ENCODE measurements at regions not wholly inside any gene's neighbourhood (a gene's known extent, or its start where the extent isn't known, plus 50 kb on each side); places are given as distances from the start of the nearest gene placed in this dataset.
"Not testable (repeated sequence)": the region's sequence is repeated elsewhere in the genome, so short reads cannot be mapped to it uniquely, and the experiment has no call there.

DNA sequence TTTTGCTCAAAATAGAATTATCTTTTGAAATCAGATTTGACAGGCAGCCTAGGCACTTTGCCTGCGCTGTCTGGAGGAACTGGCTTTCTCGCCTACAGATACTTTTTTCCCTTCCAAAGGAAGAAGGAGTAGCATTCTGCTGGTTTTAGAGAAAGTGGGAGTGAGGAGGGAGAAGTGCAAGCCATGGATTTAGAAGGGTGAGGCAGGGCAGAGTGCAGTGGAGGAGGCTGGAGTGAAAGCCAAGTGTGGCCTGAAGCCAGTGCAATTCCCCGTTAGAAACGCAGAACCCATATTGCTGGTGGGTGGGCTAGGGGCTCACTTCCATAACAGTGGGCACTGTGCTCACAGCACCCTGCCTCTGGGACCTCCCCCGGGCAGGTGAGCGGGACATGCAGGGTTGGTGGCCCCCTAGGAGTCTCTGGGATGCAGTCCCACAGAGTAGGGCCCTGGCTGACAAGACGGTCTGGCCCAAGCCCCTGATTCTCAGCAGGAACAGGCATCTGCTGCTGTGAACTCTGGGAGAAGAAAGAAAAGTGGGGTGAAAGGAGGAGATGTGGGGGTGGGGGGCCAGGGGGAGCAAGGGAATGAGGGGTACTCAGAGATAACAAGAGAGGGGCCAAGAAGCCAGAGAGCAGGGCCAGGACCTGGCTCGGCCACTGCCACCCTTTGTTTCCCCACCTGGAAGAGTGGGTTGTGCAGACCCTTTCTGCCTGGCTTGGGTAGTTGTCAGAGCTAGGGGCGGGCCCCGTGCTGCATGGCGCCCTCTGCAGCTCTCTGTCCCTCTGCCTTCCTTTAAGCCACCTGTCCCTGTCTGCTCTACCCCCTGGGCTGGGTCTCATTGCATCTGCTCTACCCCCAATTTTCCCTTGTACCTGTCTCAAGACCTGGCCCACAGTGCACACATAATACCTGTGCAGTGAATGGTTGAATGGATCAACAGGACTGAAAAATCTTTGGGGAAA, 273.5 kb upstream of the HS6ST1 start:
- H3K4me1 Mint-ChIP-seq = no peaks in the 10 kb centered on the region
- no peak for DNase-seq
- H3K36me3 Mint-ChIP-seq = no peaks in the 10 kb centered on the region
- no peak overlapping the region for H3K4me3 Mint-ChIP-seq
- H3K9me3 Mint-ChIP-seq = no peaks in the 10 kb centered on the region
- H3K27me3 Mint-ChIP-seq = no peaks in the 10 kb centered on the region
- H3K27ac Mint-ChIP-seq = no peak overlapping the region

DNA sequence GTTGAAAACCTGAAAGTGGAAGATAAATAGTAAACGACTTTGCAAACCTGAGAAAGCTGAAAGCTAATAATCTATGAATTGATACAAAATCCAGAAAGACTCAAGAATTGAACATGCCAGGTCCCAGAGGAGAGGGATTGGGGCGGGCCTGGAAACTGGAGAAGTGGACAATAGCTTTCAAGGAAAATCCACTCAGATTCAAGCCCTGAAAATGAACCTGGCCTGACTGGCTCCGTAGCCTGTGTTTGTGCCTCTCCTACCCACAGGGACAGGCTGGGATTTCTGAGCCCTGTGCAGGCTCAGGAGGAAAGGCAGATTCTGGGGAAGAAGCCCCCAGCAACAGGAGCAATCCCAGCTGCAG, 274.8 kb upstream of the HS6ST1 start:
- DNase-seq = no peak
- Mint-ChIP-seq H3K27ac (no peak overlapping the region), H3K36me3 (no peaks in the 10 kb centered on the region), H3K27me3 (no peaks in the 10 kb centered on the region), H3K9me3 (no peaks in the 10 kb centered on the region), H3K4me1 (no peaks in the 10 kb centered on the region), H3K4me3 (no peak overlapping the region)

DNA sequence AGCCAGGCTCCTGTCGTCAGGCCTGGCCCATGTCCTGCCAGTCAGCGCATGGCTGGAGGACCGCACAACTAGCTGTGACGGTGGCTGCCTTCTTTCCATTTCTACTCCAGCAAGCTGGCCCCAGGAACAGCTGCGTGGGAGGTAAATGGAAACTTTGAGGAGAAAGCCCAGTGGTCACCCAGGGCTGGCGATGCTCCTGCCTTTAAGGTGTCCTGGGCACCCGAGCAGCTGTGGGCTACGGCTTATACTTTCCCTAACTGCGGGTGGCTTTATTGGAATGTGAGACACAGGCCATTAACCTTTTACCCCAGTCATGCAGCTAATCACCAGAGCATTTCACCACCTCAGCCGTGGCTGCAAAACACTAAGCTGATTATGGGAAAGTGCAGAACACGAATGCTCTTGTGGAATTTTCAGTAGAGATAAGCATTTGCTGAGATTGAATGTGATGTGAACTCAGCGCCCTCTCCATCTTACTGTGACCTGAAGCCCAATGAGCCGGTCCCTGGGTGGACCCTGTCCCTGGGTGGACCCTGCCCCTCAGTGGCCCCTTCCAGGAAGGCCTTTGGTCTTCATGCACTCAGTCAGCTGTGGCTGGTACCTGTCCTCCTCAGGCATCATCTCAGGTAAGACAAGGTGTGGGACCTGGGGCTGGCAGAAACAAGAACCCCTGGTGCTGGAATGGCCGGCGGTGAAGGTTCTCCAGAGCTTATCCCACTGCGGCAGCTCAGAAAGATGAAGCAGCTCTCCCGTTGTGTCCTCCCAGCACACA, 275.4 kb upstream of the HS6ST1 start:
- H3K27ac Mint-ChIP-seq = no peak overlapping the region
- no peak for DNase-seq
- H3K9me3 Mint-ChIP-seq = no peaks in the 10 kb centered on the region
- no peaks in the 10 kb centered on the region for H3K27me3 Mint-ChIP-seq
- H3K4me3 Mint-ChIP-seq = no peak overlapping the region
- H3K36me3 Mint-ChIP-seq = no peaks in the 10 kb centered on the region
- no peaks in the 10 kb centered on the region for H3K4me1 Mint-ChIP-seq

DNA sequence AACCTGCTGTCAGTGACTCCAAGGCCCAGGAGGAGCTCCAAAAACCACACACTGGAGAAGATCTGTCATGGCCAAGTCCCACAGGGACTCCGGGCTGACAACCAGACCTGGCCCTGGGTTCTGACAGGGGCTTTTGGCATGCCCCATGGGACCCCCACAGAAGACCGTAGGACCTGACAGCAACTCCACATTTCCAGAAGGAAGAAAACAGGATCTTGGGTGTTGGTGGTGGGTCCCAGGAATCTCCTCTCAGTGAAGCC, 275.9 kb upstream of the HS6ST1 start:
- H3K36me3 Mint-ChIP-seq = no peaks in the 10 kb centered on the region
- H3K9me3 Mint-ChIP-seq = no peaks in the 10 kb centered on the region
- no peaks in the 10 kb centered on the region for H3K4me1 Mint-ChIP-seq
- no peaks in the 10 kb centered on the region for H3K27me3 Mint-ChIP-seq
- no peak overlapping the region for H3K27ac Mint-ChIP-seq
- DNase-seq = no peak
- no peak overlapping the region for H3K4me3 Mint-ChIP-seq

DNA sequence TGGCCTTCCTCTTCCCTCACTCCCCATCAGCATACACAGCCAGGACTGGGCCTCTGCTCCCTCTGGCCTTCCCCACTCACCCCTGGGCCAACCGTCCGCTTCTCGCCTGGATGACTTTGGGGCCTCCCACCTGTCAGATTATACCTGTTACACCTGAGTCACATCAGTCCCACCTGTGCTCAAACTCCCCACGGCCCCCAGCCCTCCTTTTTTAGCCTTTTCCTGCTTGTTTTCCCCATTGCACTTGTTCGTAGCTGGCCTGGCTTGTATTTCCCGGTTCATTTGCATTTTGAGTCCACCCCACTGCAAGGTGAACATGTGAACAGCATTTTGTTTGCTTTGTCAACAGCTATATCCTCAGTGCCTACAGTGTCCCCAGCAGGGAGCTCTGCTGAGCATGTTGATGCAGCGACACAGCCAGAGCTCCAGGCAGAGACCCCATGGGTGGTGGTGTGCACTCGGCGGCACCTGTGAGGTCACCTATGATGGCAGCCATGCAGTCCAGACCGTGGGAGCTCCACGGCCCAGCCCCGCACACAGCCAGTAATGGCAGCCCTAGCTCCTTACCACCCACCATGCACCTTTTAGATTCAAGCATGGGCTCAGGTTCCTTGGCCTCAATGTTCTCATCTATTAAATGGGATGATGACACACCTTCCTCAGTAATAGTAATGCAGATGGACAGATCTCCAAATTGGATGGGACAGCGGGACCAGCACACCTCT, 276.4 kb upstream of the HS6ST1 start:
- H3K4me3 Mint-ChIP-seq = no peak overlapping the region

DNA sequence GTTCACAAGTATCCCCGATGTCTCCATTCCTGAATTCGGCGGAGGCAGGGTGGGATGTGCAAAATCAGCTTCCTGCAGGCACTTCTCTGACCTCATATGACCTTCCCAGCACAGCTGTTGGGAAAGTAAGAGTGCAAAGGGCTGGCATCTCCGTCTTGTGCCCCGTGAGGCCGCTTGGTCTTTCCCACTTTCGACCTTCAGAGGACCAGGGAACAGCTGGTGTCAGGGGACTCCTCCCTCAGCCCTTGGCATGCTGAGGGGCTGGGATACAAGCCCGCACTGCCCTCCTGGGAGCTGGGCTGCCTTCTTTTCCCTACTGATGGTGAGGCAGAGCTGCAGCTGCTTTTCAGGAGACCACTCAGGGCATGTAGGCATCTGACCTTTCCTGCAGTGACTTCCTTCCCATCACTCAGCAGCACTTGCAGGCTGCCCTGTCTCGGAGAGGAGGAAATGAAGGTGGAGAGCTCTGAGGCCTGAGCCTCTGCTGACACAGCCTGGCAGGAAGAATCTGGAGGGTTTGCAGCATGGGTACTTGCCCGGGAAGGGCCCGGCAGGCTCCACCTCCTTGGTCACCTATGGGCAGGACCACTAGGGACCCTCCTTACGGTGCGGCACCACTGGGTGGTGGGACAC, 277.2 kb upstream of the HS6ST1 start:
- no peaks in the 10 kb centered on the region for H3K9me3 Mint-ChIP-seq
- H3K4me3 Mint-ChIP-seq = no peak overlapping the region
- H3K27me3 Mint-ChIP-seq = no peaks in the 10 kb centered on the region
- H3K27ac Mint-ChIP-seq = no peak overlapping the region
- DNase-seq = no peak
- no peaks in the 10 kb centered on the region for H3K36me3 Mint-ChIP-seq
- no peaks in the 10 kb centered on the region for H3K4me1 Mint-ChIP-seq

More for the DNA sequence above, 276.4 kb upstream of the HS6ST1 start:
- no peaks in the 10 kb centered on the region for H3K36me3 Mint-ChIP-seq
- H3K27ac Mint-ChIP-seq = no peak overlapping the region
- H3K4me1 Mint-ChIP-seq = no peaks in the 10 kb centered on the region
- DNase-seq = no peak
- no peaks in the 10 kb centered on the region for H3K9me3 Mint-ChIP-seq
- no peaks in the 10 kb centered on the region for H3K27me3 Mint-ChIP-seq

DNA sequence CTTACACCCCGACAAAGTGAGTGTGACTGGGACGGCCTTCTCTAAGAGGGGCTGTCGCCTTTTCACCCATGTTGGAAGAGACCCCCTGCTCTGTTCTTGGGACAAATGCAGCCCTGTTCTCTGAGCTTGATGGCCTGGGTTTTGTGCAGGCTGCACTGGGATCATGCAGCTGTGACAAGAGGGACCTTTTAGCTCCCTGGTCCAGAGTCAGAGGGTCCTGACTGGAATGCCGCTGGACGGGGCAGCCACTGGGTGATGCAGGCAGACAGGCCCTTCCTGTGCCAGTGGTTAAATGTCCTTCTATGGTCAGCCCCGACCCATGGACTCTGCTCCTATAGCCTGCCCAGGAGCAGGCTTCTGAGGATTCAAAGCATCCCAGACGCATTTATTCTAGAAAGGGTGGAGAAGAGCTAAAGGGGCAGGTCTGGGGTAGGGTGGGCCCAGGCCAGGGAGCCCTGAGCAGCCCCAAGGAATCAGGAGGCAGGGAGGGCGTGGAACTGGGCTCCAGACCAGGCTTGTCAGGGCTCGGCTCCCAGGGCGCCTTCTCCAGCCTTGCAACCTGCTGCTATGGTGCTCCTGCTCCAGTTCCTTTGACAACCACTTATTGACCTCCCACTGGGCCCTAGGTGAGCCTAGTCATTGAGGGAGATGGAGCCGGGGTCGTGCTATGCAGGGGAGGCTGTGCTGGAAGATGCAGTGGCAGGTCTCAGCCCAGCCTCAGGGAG, 277.9 kb upstream of the HS6ST1 start:
- DNase-seq = no peak
- H3K27me3 Mint-ChIP-seq = no peaks in the 10 kb centered on the region
- no peaks in the 10 kb centered on the region for H3K9me3 Mint-ChIP-seq
- H3K27ac Mint-ChIP-seq = no peak overlapping the region
- no peak overlapping the region for H3K4me3 Mint-ChIP-seq
- no peaks in the 10 kb centered on the region for H3K4me1 Mint-ChIP-seq
- no peaks in the 10 kb centered on the region for H3K36me3 Mint-ChIP-seq

DNA sequence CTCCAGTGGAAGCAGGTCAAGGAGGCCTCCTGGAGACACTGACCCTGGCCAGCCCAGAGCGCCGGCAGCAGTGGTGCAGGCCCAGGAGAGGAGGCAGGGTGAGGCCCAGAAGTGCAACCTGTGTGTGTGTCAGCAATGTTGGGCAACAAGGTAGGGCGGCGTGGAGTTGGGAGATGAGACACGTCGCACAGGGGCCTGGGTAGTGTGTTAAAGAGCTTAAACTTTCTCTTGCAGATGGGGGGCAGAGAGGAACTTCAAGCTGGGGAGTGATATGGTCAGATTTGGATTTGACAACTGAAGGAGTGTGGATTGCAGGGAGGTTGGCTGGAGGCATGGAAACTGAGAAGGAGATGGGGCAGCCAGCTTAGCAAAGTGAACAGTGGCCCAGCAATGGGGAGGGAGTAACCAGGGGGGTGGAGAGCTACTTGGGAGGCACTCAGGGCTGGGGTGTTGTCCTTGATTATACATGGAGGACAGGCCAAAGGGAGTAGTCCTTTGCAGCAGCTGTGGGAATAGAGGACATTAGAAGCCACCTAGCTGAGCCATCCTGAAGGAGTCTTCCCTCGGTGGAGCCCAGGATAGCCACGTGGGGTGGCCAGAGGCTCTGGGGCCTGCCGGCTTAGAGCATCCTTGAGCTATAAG, 278.6 kb upstream of the HS6ST1 start:
- Mint-ChIP-seq H3K27me3 (no peaks in the 10 kb centered on the region), H3K36me3 (no peaks in the 10 kb centered on the region), H3K4me3 (no peak overlapping the region), H3K9me3 (no peaks in the 10 kb centered on the region), H3K27ac (no peak overlapping the region), H3K4me1 (no peaks in the 10 kb centered on the region)
- DNase-seq = no peak

DNA sequence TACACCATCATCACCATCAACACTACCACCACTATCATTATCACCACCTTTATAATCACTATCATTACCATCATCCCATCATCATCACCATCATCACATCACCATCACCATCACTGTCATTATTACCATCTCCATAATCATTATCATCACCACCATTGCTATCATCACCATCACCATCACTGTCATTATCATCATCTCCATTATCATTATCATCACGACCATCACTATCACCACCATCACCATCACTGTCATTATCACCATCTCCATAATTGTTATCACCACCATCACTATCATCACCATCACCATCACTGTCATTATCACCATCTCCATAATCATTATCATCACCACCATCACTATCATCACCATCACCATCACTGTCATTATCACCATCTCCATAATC, 279.6 kb upstream of the HS6ST1 start:
- not testable (repeated sequence) for H3K27me3 Mint-ChIP-seq, DNase-seq, H3K4me3 Mint-ChIP-seq, H3K9me3 Mint-ChIP-seq, H3K4me1 Mint-ChIP-seq, H3K27ac Mint-ChIP-seq, H3K36me3 Mint-ChIP-seq

DNA sequence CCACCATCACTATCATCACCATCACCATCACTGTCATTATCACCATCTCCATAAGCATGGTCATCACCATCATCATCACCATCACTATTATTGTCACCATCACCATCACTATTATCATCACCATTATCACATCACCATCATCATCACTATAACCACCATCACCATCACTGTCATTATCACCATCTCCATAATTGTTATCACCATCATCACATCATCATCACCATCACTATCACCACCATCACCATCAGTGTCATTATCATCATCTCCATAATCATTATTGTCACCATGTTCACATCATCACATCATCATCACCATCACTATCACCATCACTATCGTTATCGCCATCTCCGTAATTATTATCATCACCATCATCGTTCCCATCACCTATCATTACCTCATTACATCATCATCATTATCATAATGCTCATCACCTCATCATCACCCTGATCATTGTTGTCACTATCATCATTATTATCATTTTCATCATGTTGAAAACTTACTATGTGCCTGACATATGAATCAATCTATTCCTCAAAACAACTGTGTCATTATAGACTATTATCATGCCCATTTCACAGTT, 280.3 kb upstream of the HS6ST1 start:
- Mint-ChIP-seq H3K27ac (no peak overlapping the region), H3K9me3 (no peaks in the 10 kb centered on the region)

DNA sequence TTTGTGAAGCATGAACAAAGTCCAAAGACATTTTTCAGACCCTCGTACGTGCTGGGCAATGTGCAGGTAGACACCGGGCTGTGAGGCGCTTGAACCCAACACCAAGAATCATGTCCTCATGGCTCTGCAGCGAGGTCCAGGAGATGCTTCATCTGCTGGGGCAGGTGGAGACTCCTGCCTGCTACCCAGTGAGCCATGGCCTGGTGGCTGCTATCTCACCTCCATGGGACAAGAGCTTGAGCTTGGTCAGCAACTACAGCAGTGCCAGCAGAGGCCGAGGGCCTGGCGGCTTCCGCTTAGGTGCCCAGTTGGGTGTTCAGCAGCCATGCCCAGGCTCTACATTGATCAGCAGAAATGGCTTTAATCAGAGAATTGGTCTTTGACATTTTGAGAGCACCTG, 281.0 kb upstream of the HS6ST1 start:
- Mint-ChIP-seq H3K27ac (no peak overlapping the region), H3K9me3 (no peaks in the 10 kb centered on the region), H3K4me1 (no peaks in the 10 kb centered on the region), H3K27me3 (no peaks in the 10 kb centered on the region), H3K36me3 (no peaks in the 10 kb centered on the region), H3K4me3 (no peak overlapping the region)
- DNase-seq = no peak

More for the DNA sequence above, 280.3 kb upstream of the HS6ST1 start:
- no peaks in the 10 kb centered on the region for H3K36me3 Mint-ChIP-seq
- no peaks in the 10 kb centered on the region for H3K27me3 Mint-ChIP-seq
- DNase-seq = no peak
- H3K4me1 Mint-ChIP-seq = no peaks in the 10 kb centered on the region
- no peak overlapping the region for H3K4me3 Mint-ChIP-seq

DNA sequence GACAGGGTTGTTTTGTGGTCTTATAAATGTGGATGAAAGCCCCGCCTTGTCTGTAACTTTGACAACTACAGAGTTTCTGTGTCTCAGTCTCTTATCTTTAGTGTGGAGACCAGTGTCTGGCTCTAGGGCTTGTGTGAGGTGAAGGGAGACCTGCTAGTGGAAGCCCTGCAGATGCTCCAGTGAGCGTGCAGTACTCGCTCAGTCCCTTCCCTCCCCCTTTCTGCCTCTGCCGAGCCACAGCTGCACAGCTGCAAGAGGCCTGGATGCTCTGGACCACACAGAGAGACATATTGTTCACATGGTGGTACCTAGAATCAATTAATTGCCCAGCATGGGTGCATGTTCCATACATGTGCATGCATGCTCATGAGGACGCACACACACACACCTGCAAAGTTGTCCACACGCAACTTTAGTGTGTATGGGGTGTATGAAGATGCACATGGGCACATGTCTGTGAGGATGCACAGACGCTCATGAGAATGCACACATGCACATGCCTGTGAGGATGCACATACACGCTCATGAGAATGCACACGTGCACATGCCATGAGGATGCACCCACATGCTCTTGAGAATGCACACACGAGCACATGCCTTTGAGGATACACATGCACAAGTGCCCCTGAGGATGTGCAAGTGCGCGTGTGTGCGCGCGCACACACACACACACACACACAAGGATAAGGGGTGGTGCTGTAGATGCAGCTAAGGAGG, 282.1 kb upstream of the HS6ST1 start:
- no peaks in the 10 kb centered on the region for H3K36me3 Mint-ChIP-seq
- H3K4me3 Mint-ChIP-seq = no peak overlapping the region
- no peaks in the 10 kb centered on the region for H3K4me1 Mint-ChIP-seq
- no peaks in the 10 kb centered on the region for H3K27me3 Mint-ChIP-seq
- H3K9me3 Mint-ChIP-seq = no peaks in the 10 kb centered on the region
- DNase-seq = no peak
- no peak overlapping the region for H3K27ac Mint-ChIP-seq

DNA sequence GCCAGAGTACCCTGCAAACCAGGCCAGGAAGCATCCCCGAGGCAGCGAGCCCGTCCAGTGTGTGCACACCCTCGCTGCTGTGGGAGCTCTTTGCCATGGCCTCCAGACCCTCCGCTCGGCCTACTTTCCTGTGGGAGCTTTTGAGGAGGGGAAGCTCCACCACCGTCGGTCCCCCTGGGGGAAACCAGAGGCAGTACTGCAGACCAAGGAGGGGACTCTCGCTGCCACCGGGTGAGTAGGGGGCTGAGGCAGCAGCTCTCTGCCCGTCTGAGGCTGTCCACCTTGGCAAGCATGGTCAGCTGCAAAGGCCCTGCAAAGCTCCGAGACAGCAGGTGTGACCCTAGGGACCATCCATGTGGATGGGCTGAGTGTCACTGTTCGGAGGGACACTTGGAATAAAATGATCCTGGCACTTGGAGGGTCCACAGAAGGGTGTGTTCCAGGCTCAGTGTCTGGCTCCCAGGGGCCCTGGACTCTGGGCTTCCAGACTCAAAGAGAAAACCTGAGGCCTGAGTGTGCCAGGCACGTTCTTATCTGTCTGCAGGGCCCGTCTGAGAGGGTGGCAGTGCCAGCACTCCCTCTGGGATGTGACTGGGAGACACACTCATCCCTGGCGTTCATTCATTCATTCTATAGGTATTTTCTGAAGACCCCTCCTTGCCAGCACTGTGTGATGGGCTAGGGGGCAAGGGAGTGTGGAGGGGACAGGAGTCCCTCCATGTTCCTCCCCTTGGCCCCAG, 282.8 kb upstream of the HS6ST1 start:
- H3K4me1 Mint-ChIP-seq = no peaks in the 10 kb centered on the region
- H3K27me3 Mint-ChIP-seq = no peaks in the 10 kb centered on the region
- no peak for DNase-seq
- H3K36me3 Mint-ChIP-seq = no peaks in the 10 kb centered on the region
- H3K27ac Mint-ChIP-seq = no peak overlapping the region
- H3K9me3 Mint-ChIP-seq = no peaks in the 10 kb centered on the region
- H3K4me3 Mint-ChIP-seq = no peak overlapping the region

All from activated naive CD8-positive, alpha-beta T cell treated with anti-CD3 and anti-CD28 coated beads for 36 hours (primary cell).